Left lung (tissue), 4 donors: ENCODE measurements at regions not wholly inside any gene's neighbourhood (a gene's known extent, or its start where the extent isn't known, plus 50 kb on each side); places are given as distances from the start of the nearest gene placed in this dataset.

ENCODE experiments used
- ATAC-seq: fragments of 200-7000 bp; cut with Tn5 transposase; one replicate; pipeline ENCODE4 v1.9.1; 2020; ENCODE audit warnings: moderate library complexity
- DNase-seq, 4 donors: peaks; one replicate each; pipeline ENCODE4 v3.0.0-alpha.2; 2013 to 2020
- H3K27ac ChIP-seq, 2 donors: fragments of 200-600 bp; sonication (generic) in 1 of 2; one replicate each; pipeline versions ENCODE4 v1.5.0 to v1.8.0; 2020 to 2021
- H3K27me3 ChIP-seq, 2 donors: fragments of 200-600 bp; sonication (generic) in 1 of 2; one replicate each; pipeline versions ENCODE4 v1.5.0 to v1.8.0; 2020 to 2021
- H3K36me3 ChIP-seq, 2 donors: fragments of 200-600 bp; sonication (generic) in 1 of 2; one replicate each; pipeline versions ENCODE4 v1.5.0 to v1.8.0; 2020 to 2021
- H3K4me1 ChIP-seq, 2 donors: fragments of 200-600 bp; one replicate each; pipeline ENCODE4 v1.8.0; 2021
- H3K4me3 ChIP-seq, 2 donors: fragments of 200-600 bp; sonication (generic) in 1 of 2; one replicate each; pipeline versions ENCODE4 v1.5.0 to v1.8.0; 2020 to 2021; ENCODE audit warnings: mild to moderate bottlenecking in 1 of 2
- H3K9me3 ChIP-seq, 2 donors: fragments of 200-600 bp; sonication (generic) in 1 of 2; one replicate each; pipeline versions ENCODE4 v1.5.0 to v1.8.0; 2020 to 2021
- CTCF ChIP-seq, 2 donors: fragments of 200-600 bp; sonication (generic) in 1 of 2; IDR thresholded peaks; one replicate each; pipeline versions ENCODE4 v1.5.0 to v1.8.0; 2021; ENCODE audit warnings: antibody characterized with exemption in 2 of 2
- intact Hi-C, 2 donors: fragments of 100-400 bp; cut with DNase I; formaldehyde crosslinking; loops; one replicate each; pipeline versions ENCODE4 v1.11.2 to v1.14.2; 2022
- donor health status: DM: no; HTN: yes; CAD: no.
- donor health status: DM: no; HTN: no; CAD: no.

GRCh38 chr1:222996310-222996975 lies 146.6 kb downstream of the TLR5 start:
- H3K4me1 ChIP-seq = peaks cover 6 to 15% of the 10 kb centered on the region in 2 donors
- H3K27ac ChIP-seq = no peak overlapping the region
- no peak overlapping the region for H3K4me3 ChIP-seq
- intact Hi-C loops = no loop called here
- no peaks in the 10 kb centered on the region for H3K9me3 ChIP-seq
- no peak for TF ChIP-seq CTCF (IDR thresholded peaks at IDR 0.05)
- H3K27me3 ChIP-seq = no peaks in the 10 kb centered on the region
- DNase-seq (no peak), ATAC-seq (no peak)
- peaks cover 0 to 4% of the 10 kb centered on the region in 2 donors for H3K36me3 ChIP-seq

- intact Hi-C loops = no loop called here
- DNase-seq (no peak), ATAC-seq (no peak)
- peaks cover 0 to 1% of the 10 kb centered on the region in 2 donors for H3K4me1 ChIP-seq
- H3K27ac ChIP-seq = no peak overlapping the region
- no peaks in the 10 kb centered on the region for H3K9me3 ChIP-seq
- TF ChIP-seq CTCF (IDR thresholded peaks at IDR 0.05) = no peak
- H3K36me3 ChIP-seq = peaks cover 0 to 39% of the 10 kb centered on the region in 2 donors
- H3K27me3 ChIP-seq = no peaks in the 10 kb centered on the region
- no peak overlapping the region for H3K4me3 ChIP-seq
These were observed 142.4 kb downstream of the TLR5 start for GRCh38 chr1:223000632-223001031.

- Histone ChIP-seq H3K36me3 (peaks cover 0 to 39% of the 10 kb centered on the region in 2 donors), H3K4me3 (no peak overlapping the region), H3K27me3 (no peaks in the 10 kb centered on the region), H3K9me3 (no peaks in the 10 kb centered on the region), H3K4me1 (no peaks in the 10 kb centered on the region), H3K27ac (no peak overlapping the region)
- no peak for DNase-seq
- intact Hi-C loops = no loop called here
- ATAC-seq = no peak
- no peak for TF ChIP-seq CTCF (IDR thresholded peaks at IDR 0.05)
These were observed 141.1 kb downstream of the TLR5 start for GRCh38 chr1:223001653-223002634.

GRCh38 chr1:223003549-223003948 lies 139.5 kb downstream of the TLR5 start:
- TF ChIP-seq CTCF (IDR thresholded peaks at IDR 0.05) = no peak
- DNase-seq = no peak
- Histone ChIP-seq H3K4me3 (no peak overlapping the region), H3K4me1 (peaks cover 0 to 2% of the 10 kb centered on the region in 2 donors), H3K9me3 (no peaks in the 10 kb centered on the region), H3K36me3 (peaks cover 0 to 35% of the 10 kb centered on the region in 2 donors), H3K27me3 (no peaks in the 10 kb centered on the region), H3K27ac (no peak overlapping the region)
- intact Hi-C loops = no loop called here
- ATAC-seq = no peak

GRCh38 chr1:223006371-223006770 lies 136.7 kb downstream of the TLR5 start:
- intact Hi-C loops = no loop called here
- ATAC-seq (no peak), DNase-seq (no peak)
- no peak overlapping the region for H3K27ac ChIP-seq
- no peaks in the 10 kb centered on the region for H3K27me3 ChIP-seq
- H3K36me3 ChIP-seq = peaks cover 0 to 35% of the 10 kb centered on the region in 2 donors
- no peaks in the 10 kb centered on the region for H3K9me3 ChIP-seq
- no peak overlapping the region for H3K4me3 ChIP-seq
- TF ChIP-seq CTCF (IDR thresholded peaks at IDR 0.05) = no peak
- H3K4me1 ChIP-seq = peaks cover 0 to 2% of the 10 kb centered on the region in 2 donors
